B cell (primary cell): ENCODE measurements at regions not wholly inside any gene's neighbourhood (a gene's known extent, or its start where the extent isn't known, plus 50 kb on each side); places are given as distances from the start of the nearest gene placed in this dataset.

Experiments used
- ATAC-seq: fragments of 200-7000 bp; cut with Tn5 transposase; one replicate; pipeline ENCODE4 v1.10.0; 2021; ENCODE audit warnings: low read depth, mild to moderate bottlenecking, moderate number of reproducible peaks, moderate library complexity
- CTCF ChIA-PET: fragments of 350-600 bp; sonication (Branson Sonifier 250); formaldehyde crosslinking; loops from one replicate; lab custom pipeline; 2021; ENCODE audit warnings: antibody characterized with exemption, inconsistent platforms; lab: Charles Lee
- POLR2A ChIA-PET: fragments of 350-600 bp; sonication (Branson Sonifier 250); formaldehyde crosslinking; loops from one replicate; lab custom pipeline; 2021; ENCODE audit warnings: antibody characterized with exemption; lab: Charles Lee
- DNase-seq: peaks from one replicate; pipeline ENCODE4 v3.0.0; 2013
- H2AFZ ChIP-seq: 2 replicates; pipeline ENCODE4 v1.6.1; 2012; ENCODE audit warnings: mild to moderate bottlenecking, low read depth, low read length; ENCODE audit not compliant: insufficient read depth, poor library complexity, severe bottlenecking
- H3K27ac ChIP-seq, 2 donors: 1 replicate in 1 of 2; 2 replicates in 1 of 2; pipeline ENCODE4 v1.5.1; 2012 to 2013; ENCODE audit warnings: low read length in 2 of 2, mild to moderate bottlenecking in 2 of 2, moderate library complexity in 1 of 2
- H3K27me3 ChIP-seq, 4 experiments: fragments of 200-600 bp in 1 of 4; sonication (generic) in 1 of 4; replicated peaks in 1 of 4; 1 replicate in 2 of 4; 2 replicates in 2 of 4; pipeline versions ENCODE4 v1.6.1 to v1.7.0; 2013 to 2016; ENCODE audit warnings: low read length in 3 of 4, mild to moderate bottlenecking in 2 of 4, mixed read lengths in 1 of 4, moderate library complexity in 1 of 4; ENCODE audit not compliant: insufficient read depth in 4 of 4, control insufficient read depth in 3 of 4; ENCODE audit errors: control extremely low read depth in 1 of 4
- H3K36me3 ChIP-seq, 2 experiments: replicated peaks in 1 of 2; 1 replicate in 1 of 2; 2 replicates in 1 of 2; pipeline versions ENCODE4 v1.6.1 to v1.7.1; 2013; ENCODE audit warnings: low read length in 1 of 2; ENCODE audit not compliant: insufficient read depth in 2 of 2, control insufficient read depth in 1 of 2; ENCODE audit errors: control extremely low read depth in 1 of 2, extremely low read depth in 1 of 2
- H3K4me1 ChIP-seq, 2 donors: fragments of 200-600 bp in 1 of 2; sonication (generic) in 1 of 2; 1 replicate in 1 of 2; 2 replicates in 1 of 2; pipeline versions ENCODE4 v1.5.1 to v1.6.1; 2013 to 2017; ENCODE audit warnings: low read length in 2 of 2; ENCODE audit not compliant: control insufficient read depth in 2 of 2, insufficient read depth in 2 of 2
- H3K4me2 ChIP-seq: replicated peaks from 2 replicates; pipeline ENCODE3; 2012; ENCODE audit warnings: mild to moderate bottlenecking, low read depth, low read length; ENCODE audit not compliant: poor library complexity, severe bottlenecking
- H3K4me3 ChIP-seq, 5 experiments: fragments of 200-600 bp in 1 of 5; sonication (generic) in 1 of 5; 1 replicate in 3 of 5; 2 replicates in 2 of 5; pipeline versions ENCODE4 v1.5.1 to v1.7.0; 2011 to 2016; ENCODE audit warnings: low read length in 4 of 5, mild to moderate bottlenecking in 4 of 5, low read depth in 2 of 5, control low read depth in 1 of 5, moderate library complexity in 1 of 5; ENCODE audit not compliant: insufficient read depth in 1 of 5; ENCODE audit errors: control extremely low read depth in 1 of 5, extremely low read depth in 1 of 5
- H3K79me2 ChIP-seq: fragments of 200-600 bp; sonication (generic); one replicate; pipeline ENCODE4 v1.6.0; 2016; ENCODE audit warnings: low read length; ENCODE audit not compliant: control insufficient read depth, insufficient read depth
- H3K9ac ChIP-seq: fragments of 200-600 bp; sonication (generic); 2 replicates; pipeline ENCODE4 v1.6.1; 2017; ENCODE audit warnings: mild to moderate bottlenecking, low read length, moderate library complexity
- H3K9me3 ChIP-seq, 3 donors: one replicate each; pipeline versions ENCODE4 v1.6.1 to v1.7.1; 2013; ENCODE audit warnings: low read length in 2 of 3; ENCODE audit not compliant: control insufficient read depth in 2 of 3, insufficient read depth in 1 of 3; ENCODE audit errors: control extremely low read depth in 1 of 3
- H4K20me1 ChIP-seq: 2 replicates; pipeline ENCODE4 v1.6.0; 2012; ENCODE audit warnings: mild to moderate bottlenecking, low read length; ENCODE audit not compliant: insufficient read depth, control insufficient read depth, poor library complexity, severe bottlenecking
- H3K27ac Mint-ChIP-seq: one replicate; pipeline ENCODE4 v1.8.0; 2021; ENCODE audit warnings: mixed read lengths
- H3K27me3 Mint-ChIP-seq: one replicate; pipeline ENCODE4 v1.8.0; 2021; ENCODE audit warnings: mixed read lengths
- H3K4me1 Mint-ChIP-seq: one replicate; pipeline ENCODE4 v1.8.0; 2021; ENCODE audit warnings: mixed read lengths
- H3K4me3 Mint-ChIP-seq: one replicate; pipeline ENCODE4 v1.8.0; 2021; ENCODE audit warnings: mixed read lengths
- H3K9me3 Mint-ChIP-seq: one replicate; pipeline ENCODE4 v1.8.0; 2022; ENCODE audit warnings: mixed read lengths; ENCODE audit not compliant: insufficient read depth
- EZH2 ChIP-seq: IDR thresholded peaks from 2 replicates; pipeline ENCODE4 v1.6.1; 2012; ENCODE audit warnings: borderline replicate concordance, low read depth, mild to moderate bottlenecking, moderate library complexity, low read length; ENCODE audit not compliant: insufficient read depth, poor library complexity, severe bottlenecking
- WGBS: methylation state at CpG from one replicate; pipeline ENCODE4 v1.1.5; 2013; ENCODE audit warnings: missing lambda C conversion rate; ENCODE audit not compliant: insufficient coverage; 5-methylcytosine and 5-hydroxymethylcytosine counted together
- intact Hi-C: fragments of 100-400 bp; cut with micrococcal nuclease; formaldehyde crosslinking; loops from one replicate; pipeline ENCODE4 v1.10.0; 2022
- TF ChIP-seq, protein P1 (sequence below): fragments of 200-600 bp; IDR thresholded peaks from one replicate; pipeline ENCODE4 v1.8.0; 2022; ENCODE audit warnings: antibody characterized with exemption, mild to moderate bottlenecking

DNA sequence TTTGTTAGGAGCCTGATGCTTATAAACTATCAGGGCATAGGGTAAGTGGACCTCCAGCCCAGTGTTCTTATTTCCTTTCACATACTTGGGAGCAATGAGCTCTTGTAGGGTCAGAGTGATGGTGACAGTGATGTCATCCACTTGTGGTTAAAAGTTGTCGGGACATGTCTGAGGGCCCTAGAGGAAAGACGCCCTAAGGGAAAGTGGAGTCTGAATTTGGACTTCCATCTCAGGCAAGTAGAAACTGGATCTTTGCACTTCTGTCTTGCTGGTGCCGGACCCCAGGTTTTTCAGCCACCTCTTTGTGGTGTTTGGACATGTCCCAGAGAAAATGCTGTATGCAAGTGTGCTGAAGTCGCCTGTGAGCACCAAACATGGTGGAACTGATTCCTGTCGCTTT is 900.5 kb downstream of the C6orf118 start:
- no peaks in the 10 kb centered on the region for H3K4me1 Mint-ChIP-seq
- no peak overlapping the region for H3K4me3 Mint-ChIP-seq
- no peaks in the 10 kb centered on the region for H3K9me3 Mint-ChIP-seq
- ATAC-seq (no peak), DNase-seq (no peak)
- H3K27me3 Mint-ChIP-seq, result no peaks in the 10 kb centered on the region
- no peak for TF ChIP-seq EZH2
- TF ChIP-seq, protein P1, sequence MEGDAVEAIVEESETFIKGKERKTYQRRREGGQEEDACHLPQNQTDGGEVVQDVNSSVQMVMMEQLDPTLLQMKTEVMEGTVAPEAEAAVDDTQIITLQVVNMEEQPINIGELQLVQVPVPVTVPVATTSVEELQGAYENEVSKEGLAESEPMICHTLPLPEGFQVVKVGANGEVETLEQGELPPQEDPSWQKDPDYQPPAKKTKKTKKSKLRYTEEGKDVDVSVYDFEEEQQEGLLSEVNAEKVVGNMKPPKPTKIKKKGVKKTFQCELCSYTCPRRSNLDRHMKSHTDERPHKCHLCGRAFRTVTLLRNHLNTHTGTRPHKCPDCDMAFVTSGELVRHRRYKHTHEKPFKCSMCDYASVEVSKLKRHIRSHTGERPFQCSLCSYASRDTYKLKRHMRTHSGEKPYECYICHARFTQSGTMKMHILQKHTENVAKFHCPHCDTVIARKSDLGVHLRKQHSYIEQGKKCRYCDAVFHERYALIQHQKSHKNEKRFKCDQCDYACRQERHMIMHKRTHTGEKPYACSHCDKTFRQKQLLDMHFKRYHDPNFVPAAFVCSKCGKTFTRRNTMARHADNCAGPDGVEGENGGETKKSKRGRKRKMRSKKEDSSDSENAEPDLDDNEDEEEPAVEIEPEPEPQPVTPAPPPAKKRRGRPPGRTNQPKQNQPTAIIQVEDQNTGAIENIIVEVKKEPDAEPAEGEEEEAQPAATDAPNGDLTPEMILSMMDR, result no peak
- Histone ChIP-seq H3K4me2 (no peak overlapping the region), H3K79me2 (no peaks in the 10 kb centered on the region), H3K27me3 (no peaks in the 10 kb centered on the region), H3K4me1 (no peaks in the 10 kb centered on the region), H3K9me3 (peaks cover 0 to 8% (median 0%) of the 10 kb centered on the region in 3 donors), H2AFZ (no peak overlapping the region), H3K4me3 (no peak overlapping the region), H3K36me3 (no peaks in the 10 kb centered on the region), H3K9ac (no peak overlapping the region), H4K20me1 (no peaks in the 10 kb centered on the region), H3K27ac (no peak overlapping the region)
- intact Hi-C loops, result no loop called here
- POLR2A ChIA-PET, result no interaction called here
- CTCF ChIA-PET, result no interaction called here
- 91% methylated on average over 5 of the region's 5 CpGs for WGBS
- no peak overlapping the region for H3K27ac Mint-ChIP-seq

DNA sequence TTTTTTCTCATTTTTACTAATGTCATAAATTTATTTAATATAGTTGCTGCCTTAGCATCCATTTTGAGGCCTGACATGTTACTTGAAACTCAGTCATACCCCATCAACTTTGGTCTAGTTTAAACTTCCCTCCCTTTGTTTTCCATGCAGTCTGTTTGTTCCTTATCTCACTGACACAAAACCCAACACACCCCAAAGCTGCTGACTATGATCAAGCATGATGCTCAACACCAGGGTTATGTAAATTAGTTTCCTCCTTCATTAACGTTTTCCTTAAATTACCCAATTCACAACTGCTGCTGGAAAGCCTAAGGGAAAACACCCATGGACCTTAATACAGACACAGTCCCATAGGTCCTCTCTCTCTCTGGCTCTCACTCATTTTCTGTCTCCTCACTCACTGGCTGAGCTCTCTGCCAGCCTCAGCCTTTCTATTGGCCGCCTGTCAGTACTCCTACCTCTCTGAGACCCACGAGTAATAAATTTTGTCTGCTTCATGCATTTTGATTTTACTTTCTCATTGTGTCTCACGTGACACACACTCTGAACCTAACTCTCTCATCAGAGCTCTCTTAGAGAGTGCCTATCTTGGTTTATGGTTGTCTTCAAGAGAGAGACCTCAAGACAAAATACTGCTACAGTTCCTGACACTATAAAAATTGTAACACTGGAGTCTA is 904.5 kb downstream of the C6orf118 start:
- Histone ChIP-seq H3K27ac (no peak overlapping the region), H3K4me3 (no peak overlapping the region), H3K79me2 (no peaks in the 10 kb centered on the region), H3K27me3 (no peaks in the 10 kb centered on the region), H3K9me3 (no peaks in the 10 kb centered on the region), H3K4me2 (no peak overlapping the region), H2AFZ (no peak overlapping the region), H3K4me1 (no peaks in the 10 kb centered on the region), H4K20me1 (no peaks in the 10 kb centered on the region), H3K9ac (no peak overlapping the region), H3K36me3 (no peaks in the 10 kb centered on the region)
- intact Hi-C loops, result no loop called here
- Mint-ChIP-seq H3K27ac (no peak overlapping the region), H3K4me1 (no peaks in the 10 kb centered on the region), H3K9me3 (no peaks in the 10 kb centered on the region), H3K4me3 (no peak overlapping the region), H3K27me3 (no peaks in the 10 kb centered on the region)
- no peak for ATAC-seq
- CTCF ChIA-PET, result no interaction called here
- TF ChIP-seq EZH2, result no peak
- TF ChIP-seq, protein P1, result no peak
- POLR2A ChIA-PET, result no interaction called here
- no peak for DNase-seq
- 67% methylated on average over 3 of the region's 4 CpGs for WGBS
